ENCODE measurements at regions not wholly inside any gene's neighbourhood (a gene's known extent, or its start where the extent isn't known, plus 50 kb on each side); places are given as distances from the start of the nearest gene placed in this dataset.
"Not testable (repeated sequence)": the region's sequence is repeated elsewhere in the genome, so short reads cannot be mapped to it uniquely, and the experiment has no call there.

DNA sequence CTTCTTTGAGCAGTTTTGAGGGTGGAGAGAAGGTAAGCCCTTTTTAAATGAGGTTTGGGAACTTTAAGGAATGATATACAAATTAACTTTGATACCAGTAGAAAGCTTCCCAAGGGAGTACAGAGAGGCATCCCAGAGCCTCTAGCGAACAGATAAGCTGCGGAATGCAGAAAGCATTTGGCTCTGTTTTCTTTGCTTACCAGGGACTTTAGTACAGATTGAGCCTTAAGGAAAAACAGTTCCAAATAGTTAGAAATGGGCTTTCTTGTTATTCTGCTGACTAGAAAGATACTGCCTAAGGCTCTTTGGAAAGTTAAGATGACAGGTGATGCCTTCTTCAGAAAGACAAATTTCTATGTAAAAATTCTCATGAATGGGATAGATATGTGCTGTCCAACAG, 261.7 kb upstream of the FOXN3 start:
- H3K4me1 ChIP-seq (ENCODE audit: control insufficient read depth, insufficient read depth, low read length, poor library complexity, severe bottlenecking) = no peaks in the 10 kb centered on the region
- H3K27ac ChIP-seq (ENCODE audit: low read depth, low read length, severe bottlenecking) = peak overlapping the region; percentile 39
- no peaks in the 10 kb centered on the region for H3K36me3 ChIP-seq (ENCODE audit: control insufficient read depth, insufficient read depth, low read length)
- peaks cover 12% of the 10 kb centered on the region for H3K9me3 ChIP-seq (ENCODE audit: control insufficient read depth, low read length)
- 72 to 91% methylated on average over 2 of the region's 2 CpGs for WGBS, 2 experiments (ENCODE audit: insufficient coverage in 2 of 2)
- no peak overlapping the region for H3K4me3 ChIP-seq (ENCODE audit: extremely low read depth, insufficient read depth, low read length, poor library complexity, severe bottlenecking)

DNA sequence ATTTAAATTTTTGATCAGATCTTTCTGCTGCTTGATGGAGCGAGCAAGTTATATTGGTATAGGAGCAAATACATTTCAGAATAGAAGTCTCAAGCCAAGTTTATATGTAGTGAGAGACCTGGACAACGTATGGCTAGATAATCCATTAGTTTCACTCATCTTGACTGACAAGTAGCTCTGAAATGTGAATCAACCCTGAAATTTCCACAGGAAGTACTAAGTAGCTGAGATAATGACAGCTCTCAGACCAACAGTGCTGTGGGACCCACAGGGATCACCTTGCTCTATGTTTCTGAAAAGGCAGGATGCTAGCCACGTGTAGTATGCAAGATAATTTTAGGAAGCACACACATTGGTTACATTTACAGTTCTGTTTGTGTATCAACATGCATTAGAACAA, 258.6 kb upstream of the FOXN3 start:
- no peak overlapping the region for H3K4me3 ChIP-seq (ENCODE audit: extremely low read depth, insufficient read depth, low read length, poor library complexity, severe bottlenecking)
- H3K36me3 ChIP-seq (ENCODE audit: control insufficient read depth, insufficient read depth, low read length) = no peaks in the 10 kb centered on the region
- H3K27ac ChIP-seq (ENCODE audit: low read depth, low read length, severe bottlenecking) = no peak overlapping the region
- no peaks in the 10 kb centered on the region for H3K9me3 ChIP-seq (ENCODE audit: control insufficient read depth, low read length)
- peaks cover 6% of the 10 kb centered on the region for H3K4me1 ChIP-seq (ENCODE audit: control insufficient read depth, insufficient read depth, low read length, poor library complexity, severe bottlenecking)
- WGBS, 2 experiments (ENCODE audit: insufficient coverage in 2 of 2) = 100% methylated on average over 1 of the region's 3 CpGs

DNA sequence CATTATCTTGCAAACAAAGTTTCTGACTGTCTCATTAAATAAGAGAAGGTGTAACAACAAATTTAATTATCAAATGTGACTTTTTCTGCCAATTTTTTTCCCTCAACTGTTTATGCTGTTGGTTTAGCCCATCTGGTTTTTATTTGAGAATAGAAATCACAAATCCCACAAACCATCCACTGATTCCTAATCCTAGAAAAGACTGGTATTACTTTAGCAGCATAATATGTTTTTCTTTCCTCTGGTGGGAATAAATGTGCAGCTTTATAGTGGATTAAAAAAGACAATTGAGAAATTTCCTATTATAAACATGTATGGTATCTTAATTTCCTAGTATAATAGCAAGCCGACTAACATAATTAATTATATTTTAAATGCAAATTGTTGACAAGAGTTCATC, 257.9 kb upstream of the FOXN3 start:
- WGBS, 2 experiments (ENCODE audit: insufficient coverage in 2 of 2) = no CpG with 5 or more reads among the region's 1 CpG
- H3K4me3 ChIP-seq (ENCODE audit: extremely low read depth, insufficient read depth, low read length, poor library complexity, severe bottlenecking) = no peak overlapping the region
- H3K27ac ChIP-seq (ENCODE audit: low read depth, low read length, severe bottlenecking) = no peak overlapping the region
- peaks cover 6% of the 10 kb centered on the region for H3K4me1 ChIP-seq (ENCODE audit: control insufficient read depth, insufficient read depth, low read length, poor library complexity, severe bottlenecking)
- H3K36me3 ChIP-seq (ENCODE audit: control insufficient read depth, insufficient read depth, low read length) = no peaks in the 10 kb centered on the region
- H3K9me3 ChIP-seq (ENCODE audit: control insufficient read depth, low read length) = no peaks in the 10 kb centered on the region

DNA sequence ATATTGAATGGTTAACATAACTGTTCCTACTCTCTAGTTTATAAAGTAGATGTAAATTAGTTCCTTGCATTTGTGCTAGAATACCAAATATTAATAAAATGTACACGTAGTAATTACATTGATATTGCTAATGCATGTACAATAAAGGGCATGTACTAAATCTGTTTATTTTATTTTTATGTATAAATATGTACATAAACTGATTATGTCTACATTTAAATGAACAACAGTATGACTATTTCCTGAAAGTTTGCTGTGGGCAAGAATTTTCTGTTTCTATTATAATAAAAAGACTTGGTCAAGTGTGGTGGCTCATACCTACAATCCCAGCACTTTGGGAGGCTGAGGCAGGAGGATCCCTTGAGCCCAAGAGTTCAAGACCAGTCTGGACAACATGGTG, 257.2 kb upstream of the FOXN3 start:
- H3K36me3 ChIP-seq (ENCODE audit: control insufficient read depth, insufficient read depth, low read length) = no peaks in the 10 kb centered on the region
- peaks cover 6% of the 10 kb centered on the region for H3K4me1 ChIP-seq (ENCODE audit: control insufficient read depth, insufficient read depth, low read length, poor library complexity, severe bottlenecking)
- H3K9me3 ChIP-seq (ENCODE audit: control insufficient read depth, low read length) = no peaks in the 10 kb centered on the region
- H3K27ac ChIP-seq (ENCODE audit: low read depth, low read length, severe bottlenecking) = no peak overlapping the region
- WGBS, 2 experiments (ENCODE audit: insufficient coverage in 2 of 2) = no CpG with 5 or more reads among the region's 1 CpG
- H3K4me3 ChIP-seq (ENCODE audit: extremely low read depth, insufficient read depth, low read length, poor library complexity, severe bottlenecking) = no peak overlapping the region

DNA sequence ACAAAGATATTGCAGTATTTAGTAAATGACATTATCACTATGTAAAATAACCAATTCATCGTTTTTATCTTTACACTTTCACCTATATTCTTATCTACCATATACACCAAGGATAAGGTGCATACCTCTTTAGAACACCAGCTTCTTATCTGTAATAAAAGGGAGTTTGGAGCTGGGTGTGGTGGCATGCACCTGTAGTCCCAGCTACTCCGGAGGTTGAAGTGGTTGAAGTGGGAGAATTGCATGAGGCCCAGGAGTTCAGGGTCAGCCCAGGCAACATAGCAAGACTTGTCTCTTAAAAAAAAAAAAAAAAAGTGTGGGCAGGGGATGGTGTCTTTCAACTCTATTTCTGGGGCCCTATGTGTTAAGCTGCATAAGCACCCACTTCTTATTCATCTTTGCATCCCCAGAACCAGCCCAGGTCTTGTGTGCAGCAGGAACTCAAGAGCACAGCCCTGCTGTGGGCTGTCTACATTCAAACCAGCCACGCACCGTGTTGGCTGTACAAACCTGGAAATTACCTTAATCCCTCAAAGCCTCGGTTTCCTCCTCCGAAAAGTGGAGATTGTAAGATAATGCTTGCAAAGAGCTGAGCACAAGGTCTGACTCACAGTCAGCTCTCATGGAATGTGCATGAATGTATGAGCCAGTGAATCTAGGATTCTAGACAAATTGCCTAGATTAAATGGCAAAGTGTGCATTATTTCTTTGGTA, 256.6 kb upstream of the FOXN3 start:
- no peak overlapping the region for H3K4me3 ChIP-seq (ENCODE audit: extremely low read depth, insufficient read depth, low read length, poor library complexity, severe bottlenecking)
- H3K36me3 ChIP-seq (ENCODE audit: control insufficient read depth, insufficient read depth, low read length) = no peaks in the 10 kb centered on the region
- 94 to 100% methylated on average over 4 to 5 of the region's 6 CpGs for WGBS, 2 experiments (ENCODE audit: insufficient coverage in 2 of 2)
- peaks cover 6% of the 10 kb centered on the region for H3K4me1 ChIP-seq (ENCODE audit: control insufficient read depth, insufficient read depth, low read length, poor library complexity, severe bottlenecking)
- no peak overlapping the region for H3K27ac ChIP-seq (ENCODE audit: low read depth, low read length, severe bottlenecking)
- no peaks in the 10 kb centered on the region for H3K9me3 ChIP-seq (ENCODE audit: control insufficient read depth, low read length)

DNA sequence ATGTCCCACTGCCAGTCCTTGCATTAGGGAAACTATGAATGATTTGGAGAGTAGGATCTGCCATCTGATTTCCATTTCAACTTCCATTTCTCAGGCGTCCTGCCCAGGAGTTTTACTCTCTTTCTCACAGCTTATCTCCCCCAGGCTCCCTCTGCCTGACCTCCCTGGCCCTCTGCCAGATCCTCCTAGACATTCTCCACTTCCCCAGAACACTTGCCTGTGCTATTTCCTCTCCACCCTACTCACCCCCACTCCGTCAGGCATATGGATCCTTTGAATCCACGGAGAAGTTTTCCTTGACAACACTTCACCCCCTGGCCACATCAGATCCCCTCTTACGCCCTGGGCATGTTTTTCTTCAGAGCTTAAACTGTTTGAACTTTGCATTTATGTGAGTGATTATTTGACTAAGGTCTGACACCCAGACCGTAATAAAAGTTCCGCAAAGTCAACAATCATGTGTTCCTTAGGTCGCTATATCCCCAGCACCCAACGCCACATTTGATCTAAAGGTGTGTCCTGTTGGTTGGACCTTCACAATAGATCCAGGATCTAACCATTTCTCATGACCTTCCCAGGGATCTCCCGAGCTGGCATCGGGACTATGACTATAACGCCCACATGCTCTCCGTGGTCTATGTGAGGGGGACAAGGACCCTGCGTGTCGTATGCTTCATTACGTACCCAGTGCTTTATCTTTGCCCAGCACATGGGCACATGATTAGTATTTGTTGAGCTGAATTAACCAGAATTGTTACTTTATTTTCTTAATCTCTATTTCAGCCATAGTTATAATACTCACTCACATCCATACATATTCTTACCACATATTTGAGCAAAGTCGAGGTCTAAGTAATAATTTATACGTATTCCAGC, 255.8 kb upstream of the FOXN3 start:
- peaks cover 6% of the 10 kb centered on the region for H3K4me1 ChIP-seq (ENCODE audit: control insufficient read depth, insufficient read depth, low read length, poor library complexity, severe bottlenecking)
- no peak overlapping the region for H3K27ac ChIP-seq (ENCODE audit: low read depth, low read length, severe bottlenecking)
- no peak overlapping the region for H3K4me3 ChIP-seq (ENCODE audit: extremely low read depth, insufficient read depth, low read length, poor library complexity, severe bottlenecking)
- H3K36me3 ChIP-seq (ENCODE audit: control insufficient read depth, insufficient read depth, low read length) = no peaks in the 10 kb centered on the region
- no peaks in the 10 kb centered on the region for H3K9me3 ChIP-seq (ENCODE audit: control insufficient read depth, low read length)
- WGBS, 2 experiments (ENCODE audit: insufficient coverage in 2 of 2) = 88 to 96% methylated on average over 10 to 13 of the region's 17 CpGs

DNA sequence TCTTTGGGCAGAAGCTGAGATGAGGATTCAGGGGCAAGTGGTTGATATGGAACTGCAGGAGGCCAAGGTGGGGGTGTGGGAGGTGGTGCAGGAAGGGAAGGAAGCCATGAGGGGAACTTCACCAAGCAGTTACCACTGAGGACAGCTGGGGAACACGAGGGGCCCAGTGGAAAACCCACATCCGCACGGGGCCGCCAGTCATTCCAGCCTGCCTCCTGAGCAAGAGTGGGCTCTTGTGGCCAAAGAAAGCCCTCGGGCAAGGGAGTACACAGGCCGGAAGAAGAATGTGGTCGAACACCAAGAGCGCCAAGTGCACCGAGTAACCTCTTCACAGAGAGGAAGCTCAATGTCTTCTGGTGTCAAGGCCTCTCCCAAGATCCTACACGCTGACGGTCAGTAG, 252.2 kb upstream of the FOXN3 start:
- Histone ChIP-seq H3K36me3 (ENCODE audit: control insufficient read depth, insufficient read depth, low read length) (no peaks in the 10 kb centered on the region), H3K27ac (ENCODE audit: low read depth, low read length, severe bottlenecking) (no peak overlapping the region), H3K4me1 (ENCODE audit: control insufficient read depth, insufficient read depth, low read length, poor library complexity, severe bottlenecking) (peaks cover 6% of the 10 kb centered on the region), H3K4me3 (ENCODE audit: extremely low read depth, insufficient read depth, low read length, poor library complexity, severe bottlenecking) (no peak overlapping the region), H3K9me3 (ENCODE audit: control insufficient read depth, low read length) (no peaks in the 10 kb centered on the region)
- WGBS, 2 experiments (ENCODE audit: insufficient coverage in 2 of 2) = 94 to 95% methylated on average over 11 of the region's 11 CpGs

DNA sequence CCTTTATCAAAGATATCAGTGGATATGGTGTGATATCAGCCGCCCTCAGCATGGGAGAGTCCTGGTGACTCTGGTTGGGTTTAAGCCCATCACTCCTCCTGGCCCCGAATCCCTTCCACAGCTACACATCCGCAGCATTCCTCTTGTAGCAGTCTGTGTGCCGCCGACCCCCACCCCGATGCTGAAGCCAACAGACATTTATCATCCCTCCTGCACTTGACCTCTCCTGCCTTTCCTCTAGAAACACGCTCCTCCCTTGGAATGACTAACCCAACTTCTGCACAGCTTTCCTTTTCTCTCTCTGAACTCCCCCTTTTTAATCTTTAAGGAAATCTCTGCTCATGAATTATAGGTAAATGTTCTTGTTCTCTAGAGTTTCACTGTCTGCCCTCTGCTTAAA, 250.9 kb upstream of the FOXN3 start:
- 83 to 92% methylated on average over 4 to 6 of the region's 7 CpGs for WGBS, 2 experiments (ENCODE audit: insufficient coverage in 2 of 2)
- no peak overlapping the region for H3K27ac ChIP-seq (ENCODE audit: low read depth, low read length, severe bottlenecking)
- H3K36me3 ChIP-seq (ENCODE audit: control insufficient read depth, insufficient read depth, low read length) = no peaks in the 10 kb centered on the region
- H3K9me3 ChIP-seq (ENCODE audit: control insufficient read depth, low read length) = no peaks in the 10 kb centered on the region
- peaks cover 6% of the 10 kb centered on the region for H3K4me1 ChIP-seq (ENCODE audit: control insufficient read depth, insufficient read depth, low read length, poor library complexity, severe bottlenecking)
- H3K4me3 ChIP-seq (ENCODE audit: extremely low read depth, insufficient read depth, low read length, poor library complexity, severe bottlenecking) = no peak overlapping the region

DNA sequence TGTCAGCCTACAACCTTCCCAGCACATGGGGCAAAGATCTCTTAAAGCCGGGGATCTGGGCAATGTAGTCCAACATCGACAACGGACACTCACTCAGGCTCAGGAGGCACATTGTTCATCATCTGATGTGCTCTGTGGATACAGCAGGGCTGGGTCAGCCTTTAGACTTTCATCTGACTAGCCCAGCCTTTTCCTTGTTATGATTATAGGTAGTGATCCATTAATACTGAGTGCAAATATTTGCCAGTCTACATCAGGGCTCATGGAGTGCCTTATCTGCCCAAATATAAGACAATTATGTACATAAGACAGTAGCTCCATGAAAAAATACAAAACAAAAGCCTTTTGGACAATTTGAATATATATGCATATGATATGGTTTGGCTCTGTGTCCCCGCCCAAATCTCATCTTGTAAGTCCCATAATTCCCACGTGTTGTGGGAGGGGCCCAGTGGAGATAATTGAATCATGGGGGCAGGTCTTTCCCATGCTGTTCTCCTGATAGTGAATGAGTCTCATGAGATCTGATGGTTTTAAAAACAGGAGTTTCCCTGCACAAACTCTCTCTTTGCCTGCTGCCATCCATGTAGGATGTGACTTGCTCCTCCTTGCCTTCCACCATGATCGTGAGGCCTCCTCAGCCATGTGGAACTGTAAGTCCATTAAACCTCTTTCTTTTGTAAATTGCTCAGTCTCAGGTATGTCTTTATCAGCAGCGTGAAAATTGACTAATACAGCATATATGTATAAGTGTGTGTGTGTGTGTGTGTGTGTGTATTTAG, 248.5 kb upstream of the FOXN3 start:
- H3K9me3 ChIP-seq (ENCODE audit: control insufficient read depth, low read length); H3K27ac ChIP-seq (ENCODE audit: low read depth, low read length, severe bottlenecking); H3K36me3 ChIP-seq (ENCODE audit: control insufficient read depth, insufficient read depth, low read length); H3K4me3 ChIP-seq (ENCODE audit: extremely low read depth, insufficient read depth, low read length, poor library complexity, severe bottlenecking); H3K4me1 ChIP-seq (ENCODE audit: control insufficient read depth, insufficient read depth, low read length, poor library complexity, severe bottlenecking): not testable (repeated sequence)
- 93 to 94% methylated on average over 3 to 5 of the region's 7 CpGs for WGBS, 2 experiments (ENCODE audit: insufficient coverage in 2 of 2)

DNA sequence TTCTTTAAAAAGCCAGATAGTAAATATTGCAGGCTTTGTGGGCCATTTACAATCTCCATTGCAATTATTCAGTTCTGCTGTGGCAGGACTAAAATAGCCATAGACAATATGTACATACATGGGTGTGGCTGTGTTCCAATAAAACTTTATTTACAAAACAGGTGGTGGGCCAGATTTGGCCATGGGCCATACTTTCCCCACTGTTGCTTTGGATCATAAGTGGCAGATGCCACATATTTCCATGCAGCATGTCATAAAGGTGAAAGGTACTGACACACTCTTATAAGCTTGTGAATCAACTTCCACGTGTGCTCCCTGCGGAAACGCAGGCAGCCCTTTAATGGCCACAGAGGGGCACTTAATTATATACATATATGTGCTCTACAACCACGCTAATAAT, 244.4 kb upstream of the FOXN3 start:
- H3K27ac ChIP-seq (ENCODE audit: low read depth, low read length, severe bottlenecking) = no peak overlapping the region
- H3K36me3 ChIP-seq (ENCODE audit: control insufficient read depth, insufficient read depth, low read length) = no peaks in the 10 kb centered on the region
- no CpG with 5 or more reads among the region's 4 CpGs for WGBS, 2 experiments (ENCODE audit: insufficient coverage in 2 of 2)
- H3K4me1 ChIP-seq (ENCODE audit: control insufficient read depth, insufficient read depth, low read length, poor library complexity, severe bottlenecking) = no peaks in the 10 kb centered on the region
- H3K4me3 ChIP-seq (ENCODE audit: extremely low read depth, insufficient read depth, low read length, poor library complexity, severe bottlenecking) = no peak overlapping the region
- H3K9me3 ChIP-seq (ENCODE audit: control insufficient read depth, low read length) = peaks cover 6% of the 10 kb centered on the region

Data from mesodermal cell (in vitro differentiated cells).